Tibial nerve (tissue), 4 donors: ENCODE measurements at regions not wholly inside any gene's neighbourhood (a gene's known extent, or its start where the extent isn't known, plus 50 kb on each side); places are given as distances from the start of the nearest gene placed in this dataset.
"Not testable (repeated sequence)": the region's sequence is repeated elsewhere in the genome, so short reads cannot be mapped to it uniquely, and the experiment has no call there.

Experiments
- DNase-seq, 2 donors: peaks; one replicate each; pipeline ENCODE4 v3.0.0-alpha.2; 2019; ENCODE audit warnings: low spot score in 2 of 2
- H3K27ac ChIP-seq, 4 donors: fragments of 200-600 bp; sonication (generic) in 3 of 4; one replicate each; pipeline ENCODE4 v1.5.1; 2017 to 2019; ENCODE audit warnings: mild to moderate bottlenecking in 1 of 4
- H3K27me3 ChIP-seq, 2 donors: fragments of 200-600 bp; sonication (generic) in 1 of 2; one replicate each; pipeline versions ENCODE4 v1.5.1 to v1.6.0; 2017 to 2019
- H3K36me3 ChIP-seq, 3 donors: fragments of 200-600 bp; sonication (generic); one replicate each; pipeline ENCODE4 v1.5.1; 2018 to 2019
- H3K4me1 ChIP-seq, 4 donors: fragments of 200-600 bp; sonication (generic) in 3 of 4; one replicate each; pipeline ENCODE4 v1.5.1; 2017 to 2019
- H3K4me3 ChIP-seq, 4 donors: fragments of 200-600 bp; sonication (generic) in 3 of 4; one replicate each; pipeline ENCODE4 v1.5.1; 2017 to 2019; ENCODE audit warnings: mild to moderate bottlenecking in 1 of 4, moderate library complexity in 1 of 4
- H3K9me3 ChIP-seq, 4 donors: fragments of 200-600 bp; sonication (generic) in 3 of 4; one replicate each; pipeline ENCODE4 v1.5.1; 2017 to 2019
- CTCF ChIP-seq, 5 experiments: fragments of 200-600 bp in 3 of 5; fragments of 450-650 bp in 2 of 5; sonication (generic) in 3 of 5; IDR thresholded peaks; one replicate each; pipeline ENCODE4 v1.5.1; 2016 to 2019; ENCODE audit warnings: antibody characterized with exemption in 5 of 5, mild to moderate bottlenecking in 3 of 5, moderate library complexity in 2 of 5
- EP300 ChIP-seq, 2 donors: sonication (generic); formaldehyde crosslinking; IDR thresholded peaks; one replicate each; pipeline ENCODE4 v1.6.1; 2017; ENCODE audit warnings: antibody characterized with exemption in 2 of 2, mild to moderate bottlenecking in 1 of 2
- POLR2A ChIP-seq, 2 donors: fragments of 450-650 bp; IDR thresholded peaks; one replicate each; pipeline ENCODE4 v1.6.1; 2017; ENCODE audit warnings: antibody characterized with exemption in 2 of 2, mild to moderate bottlenecking in 2 of 2, moderate library complexity in 2 of 2
- WGBS, 2 donors: methylation state at CpG; one replicate each; pipeline ENCODE4 v1.1.5; 2018; 5-methylcytosine and 5-hydroxymethylcytosine counted together

DNA sequence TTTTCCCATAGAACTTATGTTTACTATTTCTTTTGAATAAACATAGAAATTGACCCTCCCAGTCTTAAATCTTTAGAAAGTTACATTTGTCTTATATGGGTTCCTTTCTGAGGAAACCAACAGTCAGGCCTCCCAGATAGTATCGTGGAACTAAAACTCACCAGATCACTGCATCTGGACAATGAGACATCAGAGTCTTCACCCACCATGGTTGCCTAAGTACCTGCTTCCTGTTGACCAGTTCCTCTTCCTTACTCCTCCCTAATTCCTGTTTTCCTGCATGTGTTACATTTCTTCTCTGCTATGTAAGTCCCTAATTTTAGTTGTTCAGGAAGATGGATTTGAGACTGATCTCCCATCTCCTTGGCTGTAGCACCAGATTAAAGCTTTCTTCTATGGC is 462.2 kb downstream of the DIRAS2 start:
- H3K36me3 ChIP-seq: no peaks in the 10 kb centered on the region
- DNase-seq: no peak
- H3K27me3 ChIP-seq: no peaks in the 10 kb centered on the region
- H3K9me3 ChIP-seq: no peaks in the 10 kb centered on the region
- 72 to 77% methylated on average over 1 of the region's 1 CpG for WGBS, 2 donors
- H3K4me3 ChIP-seq: no peak overlapping the region
- H3K4me1 ChIP-seq: no peaks in the 10 kb centered on the region
- H3K27ac ChIP-seq: no peak overlapping the region
- TF ChIP-seq EP300 (IDR thresholded peaks at IDR 0.05): no peak
- TF ChIP-seq POLR2A (IDR thresholded peaks at IDR 0.05): no peak
- no peak for TF ChIP-seq CTCF (IDR thresholded peaks at IDR 0.05)

GRCh38 chr9:90188656-90189055 is 454.0 kb downstream of the DIRAS2 start:
- TF ChIP-seq EP300 (IDR thresholded peaks at IDR 0.05) (no peak), POLR2A (IDR thresholded peaks at IDR 0.05) (no peak), CTCF (IDR thresholded peaks at IDR 0.05) (no peak)
- DNase-seq: no peak
- Histone ChIP-seq H3K4me3 (no peak overlapping the region), H3K27ac (no peak overlapping the region), H3K4me1 (no peaks in the 10 kb centered on the region), H3K9me3 (peaks cover 0 to 16% (median 0%) of the 10 kb centered on the region in 4 donors), H3K27me3 (no peaks in the 10 kb centered on the region), H3K36me3 (no peaks in the 10 kb centered on the region)
- WGBS, 2 donors: 53 to 58% methylated on average over 2 of the region's 2 CpGs

GRCh38 chr9:90189306-90189705 is 453.3 kb downstream of the DIRAS2 start:
- Histone ChIP-seq H3K9me3 (peaks cover 0 to 16% (median 0%) of the 10 kb centered on the region in 4 donors), H3K27me3 (no peaks in the 10 kb centered on the region), H3K36me3 (no peaks in the 10 kb centered on the region), H3K4me3 (no peak overlapping the region), H3K27ac (no peak overlapping the region), H3K4me1 (no peaks in the 10 kb centered on the region)
- 73 to 81% methylated on average over 6 of the region's 6 CpGs for WGBS, 2 donors
- no peak for TF ChIP-seq CTCF (IDR thresholded peaks at IDR 0.05)
- no peak for TF ChIP-seq EP300 (IDR thresholded peaks at IDR 0.05)
- TF ChIP-seq POLR2A (IDR thresholded peaks at IDR 0.05): no peak
- no peak for DNase-seq

- 84 to 86% methylated on average over 7 of the region's 7 CpGs for WGBS, 2 donors
- H3K36me3 ChIP-seq, H3K4me3 ChIP-seq, H3K27me3 ChIP-seq, DNase-seq, H3K27ac ChIP-seq, H3K4me1 ChIP-seq: not testable (repeated sequence)
- peaks cover 0 to 18% (median 0%) of the 10 kb centered on the region in 4 donors for H3K9me3 ChIP-seq
These were observed 450.2 kb downstream of the DIRAS2 start for GRCh38 chr9:90192465-90192864.

GRCh38 chr9:90198956-90199355 is 443.7 kb downstream of the DIRAS2 start:
- Histone ChIP-seq H3K36me3 (no peaks in the 10 kb centered on the region), H3K9me3 (peaks cover 0 to 13% (median 0%) of the 10 kb centered on the region in 4 donors), H3K4me3 (no peak overlapping the region), H3K27ac (no peak overlapping the region), H3K4me1 (no peaks in the 10 kb centered on the region), H3K27me3 (no peaks in the 10 kb centered on the region)
- DNase-seq: no peak
- WGBS, 2 donors: 71 to 77% methylated on average over 3 of the region's 3 CpGs
- TF ChIP-seq EP300 (IDR thresholded peaks at IDR 0.05) (no peak), CTCF (IDR thresholded peaks at IDR 0.05) (no peak), POLR2A (IDR thresholded peaks at IDR 0.05) (no peak)

DNA sequence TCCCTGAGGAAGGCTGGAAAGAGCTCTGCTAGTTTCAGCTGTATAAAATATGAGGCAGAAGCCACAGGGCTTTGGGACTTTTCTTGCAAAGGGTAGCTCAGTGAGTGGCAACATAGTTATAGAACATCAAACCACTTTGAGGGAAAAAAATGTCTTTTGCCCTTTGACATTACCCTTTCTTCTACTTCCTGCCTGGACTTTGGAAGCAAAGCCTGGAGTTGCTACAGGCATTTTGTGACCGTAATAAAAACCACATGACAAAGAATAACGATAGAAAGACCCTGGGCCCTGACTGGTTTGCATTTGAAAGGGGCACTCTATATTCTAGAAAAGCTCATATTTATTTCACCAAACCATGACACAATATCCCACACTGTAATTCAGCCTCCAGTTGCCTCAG is 440.9 kb downstream of the DIRAS2 start:
- TF ChIP-seq CTCF (IDR thresholded peaks at IDR 0.05): no peak
- no peak for TF ChIP-seq EP300 (IDR thresholded peaks at IDR 0.05)
- Histone ChIP-seq H3K36me3 (no peaks in the 10 kb centered on the region), H3K27ac (no peak overlapping the region), H3K4me3 (no peak overlapping the region), H3K27me3 (no peaks in the 10 kb centered on the region), H3K4me1 (no peaks in the 10 kb centered on the region), H3K9me3 (peaks cover 0 to 16% (median 0%) of the 10 kb centered on the region in 4 donors)
- WGBS, 2 donors: 10 to 14% methylated on average over 2 of the region's 2 CpGs
- no peak for DNase-seq
